ENCODE measurements at regions not wholly inside any gene's neighbourhood (a gene's known extent, or its start where the extent isn't known, plus 50 kb on each side); places are given as distances from the start of the nearest gene placed in this dataset.

DNA sequence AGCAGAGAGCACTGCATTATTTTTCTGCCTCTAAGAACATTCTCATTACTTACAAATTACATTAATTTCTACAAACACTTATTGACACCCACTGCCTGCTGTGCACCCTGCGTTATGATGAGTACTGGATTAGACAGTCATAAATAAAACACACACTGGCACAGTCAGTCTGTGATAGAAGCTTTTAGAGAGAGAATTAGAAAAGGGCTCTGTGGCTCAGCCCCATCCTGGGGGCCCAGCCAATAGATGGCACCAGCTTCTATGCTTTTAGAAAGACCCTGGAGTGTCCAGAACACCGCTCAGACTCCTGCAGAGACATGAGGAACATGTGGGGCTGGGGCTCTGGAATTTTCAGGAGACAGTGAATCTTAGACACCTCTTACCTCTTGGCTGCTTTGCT is 61.0 kb upstream of the RAPGEF1 start:
- Histone ChIP-seq H3K27ac (ENCODE audit: low read depth in 2 of 2, low read length in 1 of 2) (peak overlapping the region in 1 of 2 experiments; percentile 60; a peak in 1 of 4 replicates), H3K27me3 (ENCODE audit: insufficient read depth) (no peaks in the 10 kb centered on the region; the same call in 1 of the 2 replicates), H3K9me2 (no peaks in the 10 kb centered on the region), H3K36me3 (replicated peaks in 1 of 2; ENCODE audit: control insufficient read depth in 1 of 2, insufficient read depth in 2 of 2, low read length in 1 of 2) (no peaks in the 10 kb centered on the region), H3K79me2 (ENCODE audit: insufficient read depth) (no peaks in the 10 kb centered on the region), H4K20me1 (ENCODE audit: insufficient read depth) (no peaks in the 10 kb centered on the region), H3K4me3 (ENCODE audit: low read depth in 2 of 2, low read length in 1 of 2) (no peak overlapping the region), H3K4me1 (ENCODE audit: control insufficient read depth in 1 of 2, insufficient read depth in 2 of 2, low read depth in 1 of 2, low read length in 1 of 2) (peaks cover 0 to 5% of the 10 kb centered on the region in 2 experiments; a peak in 1 of 4 replicates), H2AFZ (ENCODE audit: low read depth) (no peak overlapping the region), H3K9me3 (no peaks in the 10 kb centered on the region), H3K4me2 (no peak overlapping the region), H3F3A (replicated peaks; ENCODE audit: insufficient read depth) (no peaks in the 10 kb centered on the region), H3K9ac (no peak overlapping the region)
- DNase-seq = peak; percentile 69
- TF ChIP-seq, protein P1, sequence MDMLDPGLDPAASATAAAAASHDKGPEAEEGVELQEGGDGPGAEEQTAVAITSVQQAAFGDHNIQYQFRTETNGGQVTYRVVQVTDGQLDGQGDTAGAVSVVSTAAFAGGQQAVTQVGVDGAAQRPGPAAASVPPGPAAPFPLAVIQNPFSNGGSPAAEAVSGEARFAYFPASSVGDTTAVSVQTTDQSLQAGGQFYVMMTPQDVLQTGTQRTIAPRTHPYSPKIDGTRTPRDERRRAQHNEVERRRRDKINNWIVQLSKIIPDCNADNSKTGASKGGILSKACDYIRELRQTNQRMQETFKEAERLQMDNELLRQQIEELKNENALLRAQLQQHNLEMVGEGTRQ (IDR thresholded peaks at IDR 0.05; ENCODE audit: borderline replicate concordance, low read depth, low read length) = no peak
- TF ChIP-seq TAF1 (IDR thresholded peaks at IDR 0.05; ENCODE audit: borderline replicate concordance, low read depth, low read length) (no peak), RAD21 (IDR thresholded peaks at IDR 0.05; ENCODE audit: low read length) (peak; percentile 62), SMC3 (IDR thresholded peaks at IDR 0.05; ENCODE audit: low read depth, low read length) (peak; percentile 35)
- POLR2A ChIA-PET = no interaction called here
- WGBS (ENCODE audit: low lambda C conversion rate) = 18% methylated on average over 2 of the region's 2 CpGs
- CTCF ChIA-PET = interaction anchor here (0.9 to 1.7 kb wide), 9 partner anchors 9 to 441 kb away, joined by 3 to 5 read pairs (median 3); no protein-coding TSS in a partner anchor

DNA sequence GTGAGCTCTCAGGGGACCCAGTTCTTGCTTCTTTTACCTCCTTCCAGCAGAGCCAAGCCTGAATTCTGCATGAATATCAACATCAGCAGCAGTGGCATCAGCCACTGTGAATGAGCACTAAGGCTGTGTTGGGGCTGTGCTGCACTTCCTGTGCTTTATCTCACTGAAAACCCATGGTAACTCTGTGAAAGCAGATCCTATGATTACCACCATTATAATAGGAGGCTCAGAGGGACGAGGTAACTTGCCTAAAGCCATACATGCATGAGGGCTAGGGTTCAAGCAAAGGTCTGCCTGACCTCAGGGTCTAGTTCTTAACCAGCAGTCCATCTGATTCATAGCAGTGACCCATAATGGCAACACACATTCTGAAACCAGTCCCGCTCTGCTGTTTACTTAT is 60.5 kb upstream of the RAPGEF1 start:
- no peak overlapping the region for H3K4me3 ChIP-seq (ENCODE audit: low read depth in 2 of 2, low read length in 1 of 2)
- no peaks in the 10 kb centered on the region for H3F3A ChIP-seq (replicated peaks; ENCODE audit: insufficient read depth)
- H3K4me1 ChIP-seq (ENCODE audit: control insufficient read depth in 1 of 2, insufficient read depth in 2 of 2, low read depth in 1 of 2, low read length in 1 of 2) = peaks cover 0 to 5% of the 10 kb centered on the region in 2 experiments; a peak in 1 of 4 replicates
- ChIA-PET POLR2A (no interaction called here), CTCF (interaction anchor here (1.0 to 1.7 kb wide), 8 partner anchors 9 to 441 kb away, joined by 3 to 5 read pairs (median 3); no protein-coding TSS in a partner anchor)
- no peak overlapping the region for H2AFZ ChIP-seq (ENCODE audit: low read depth)
- TF ChIP-seq GATA2 (CRISPR knock-in tag; IDR thresholded peaks at IDR 0.05) (peak; percentile 53; the same call in 1 of the 2 replicates), NFIC (IDR thresholded peaks at IDR 0.05; ENCODE audit: borderline replicate concordance) (no peak)
- no peaks in the 10 kb centered on the region for H3K9me2 ChIP-seq
- H3K9me3 ChIP-seq = no peaks in the 10 kb centered on the region
- no peaks in the 10 kb centered on the region for H4K20me1 ChIP-seq (ENCODE audit: insufficient read depth)
- H3K27ac ChIP-seq (ENCODE audit: low read depth in 2 of 2, low read length in 1 of 2) = peak overlapping the region in 1 of 2 experiments; percentile 60; a peak in 2 of 4 replicates
- no peak overlapping the region for H3K9ac ChIP-seq
- H3K27me3 ChIP-seq (ENCODE audit: insufficient read depth) = no peaks in the 10 kb centered on the region; the same call in 1 of the 2 replicates
- no peaks in the 10 kb centered on the region for H3K79me2 ChIP-seq (ENCODE audit: insufficient read depth)
- peak; percentile 66 for DNase-seq
- H3K36me3 ChIP-seq (replicated peaks in 1 of 2; ENCODE audit: control insufficient read depth in 1 of 2, insufficient read depth in 2 of 2, low read length in 1 of 2) = no peaks in the 10 kb centered on the region
- 27% methylated on average over 2 of the region's 2 CpGs for WGBS (ENCODE audit: low lambda C conversion rate)
- no peak overlapping the region for H3K4me2 ChIP-seq

DNA sequence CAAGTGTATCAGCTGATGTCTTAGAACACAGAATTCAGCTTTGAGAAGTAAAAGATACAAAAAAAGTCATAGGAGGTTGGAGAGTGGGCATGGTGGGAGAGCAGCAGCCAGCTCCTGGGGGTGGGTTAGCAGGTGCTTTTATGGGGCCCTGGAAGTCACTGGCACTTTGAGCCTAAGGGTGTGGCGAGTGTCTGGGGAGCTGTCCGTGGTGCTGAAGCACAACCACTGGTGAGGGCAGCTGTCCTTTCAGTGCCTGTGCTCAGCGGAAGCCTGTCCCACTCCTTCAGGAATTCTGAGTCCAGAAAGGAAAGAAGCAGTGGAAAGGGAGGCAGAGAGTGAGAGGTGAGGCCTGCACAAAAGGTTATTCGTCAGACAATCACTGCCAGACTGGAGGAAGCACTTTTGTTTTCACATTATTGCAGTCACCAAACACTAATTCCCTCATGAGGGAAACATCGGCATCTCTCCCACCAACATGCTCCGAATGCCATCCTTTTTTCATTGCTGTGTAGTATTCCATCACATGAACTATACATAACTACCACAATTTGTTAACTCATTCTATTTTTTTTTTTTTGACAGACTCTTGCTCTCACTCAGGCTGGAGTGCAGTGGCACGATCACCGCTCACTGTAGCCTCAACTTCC is 59.4 kb upstream of the RAPGEF1 start:
- H3K9ac ChIP-seq = no peak overlapping the region
- WGBS (ENCODE audit: low lambda C conversion rate) = 58% methylated on average over 8 of the region's 8 CpGs
- H3K36me3 ChIP-seq (replicated peaks in 1 of 2; ENCODE audit: control insufficient read depth in 1 of 2, insufficient read depth in 2 of 2, low read length in 1 of 2) = no peaks in the 10 kb centered on the region
- ChIA-PET POLR2A (interaction anchor here (0.6 kb wide), 1 partner anchor 404 kb away, joined by 3 read pairs; no protein-coding TSS in a partner anchor), CTCF (interaction anchor here (1.2 to 1.6 kb wide), 2 partner anchors 369 to 460 kb away, joined by 4 to 5 read pairs; no protein-coding TSS in a partner anchor)
- H3F3A ChIP-seq (replicated peaks; ENCODE audit: insufficient read depth) = no peaks in the 10 kb centered on the region
- no peaks in the 10 kb centered on the region for H3K79me2 ChIP-seq (ENCODE audit: insufficient read depth)
- no peak overlapping the region for H3K27ac ChIP-seq (ENCODE audit: low read depth in 2 of 2, low read length in 1 of 2)
- H3K27me3 ChIP-seq (ENCODE audit: insufficient read depth) = no peaks in the 10 kb centered on the region; the same call in 1 of the 2 replicates
- TF ChIP-seq SIN3A (IDR thresholded peaks at IDR 0.05; ENCODE audit: borderline replicate concordance, low read depth, low read length) (no peak), RAD21 (IDR thresholded peaks at IDR 0.05; ENCODE audit: low read length) (no peak), GATA2 (CRISPR knock-in tag; IDR thresholded peaks at IDR 0.05) (no peak)
- TF ChIP-seq, protein P2, sequence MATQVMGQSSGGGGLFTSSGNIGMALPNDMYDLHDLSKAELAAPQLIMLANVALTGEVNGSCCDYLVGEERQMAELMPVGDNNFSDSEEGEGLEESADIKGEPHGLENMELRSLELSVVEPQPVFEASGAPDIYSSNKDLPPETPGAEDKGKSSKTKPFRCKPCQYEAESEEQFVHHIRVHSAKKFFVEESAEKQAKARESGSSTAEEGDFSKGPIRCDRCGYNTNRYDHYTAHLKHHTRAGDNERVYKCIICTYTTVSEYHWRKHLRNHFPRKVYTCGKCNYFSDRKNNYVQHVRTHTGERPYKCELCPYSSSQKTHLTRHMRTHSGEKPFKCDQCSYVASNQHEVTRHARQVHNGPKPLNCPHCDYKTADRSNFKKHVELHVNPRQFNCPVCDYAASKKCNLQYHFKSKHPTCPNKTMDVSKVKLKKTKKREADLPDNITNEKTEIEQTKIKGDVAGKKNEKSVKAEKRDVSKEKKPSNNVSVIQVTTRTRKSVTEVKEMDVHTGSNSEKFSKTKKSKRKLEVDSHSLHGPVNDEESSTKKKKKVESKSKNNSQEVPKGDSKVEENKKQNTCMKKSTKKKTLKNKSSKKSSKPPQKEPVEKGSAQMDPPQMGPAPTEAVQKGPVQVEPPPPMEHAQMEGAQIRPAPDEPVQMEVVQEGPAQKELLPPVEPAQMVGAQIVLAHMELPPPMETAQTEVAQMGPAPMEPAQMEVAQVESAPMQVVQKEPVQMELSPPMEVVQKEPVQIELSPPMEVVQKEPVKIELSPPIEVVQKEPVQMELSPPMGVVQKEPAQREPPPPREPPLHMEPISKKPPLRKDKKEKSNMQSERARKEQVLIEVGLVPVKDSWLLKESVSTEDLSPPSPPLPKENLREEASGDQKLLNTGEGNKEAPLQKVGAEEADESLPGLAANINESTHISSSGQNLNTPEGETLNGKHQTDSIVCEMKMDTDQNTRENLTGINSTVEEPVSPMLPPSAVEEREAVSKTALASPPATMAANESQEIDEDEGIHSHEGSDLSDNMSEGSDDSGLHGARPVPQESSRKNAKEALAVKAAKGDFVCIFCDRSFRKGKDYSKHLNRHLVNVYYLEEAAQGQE (IDR thresholded peaks at IDR 0.05; ENCODE audit: low read depth, low read length) = peak; percentile 98
- no peaks in the 10 kb centered on the region for H3K9me3 ChIP-seq
- no peak overlapping the region for H3K4me2 ChIP-seq
- no peak overlapping the region for H2AFZ ChIP-seq (ENCODE audit: low read depth)
- H3K4me3 ChIP-seq (ENCODE audit: low read depth in 2 of 2, low read length in 1 of 2) = no peak overlapping the region
- H3K9me2 ChIP-seq = no peaks in the 10 kb centered on the region
- DNase-seq = no peak
- no peaks in the 10 kb centered on the region for H4K20me1 ChIP-seq (ENCODE audit: insufficient read depth)
- peaks cover 0 to 5% of the 10 kb centered on the region in 2 experiments; a peak in 1 of 4 replicates for H3K4me1 ChIP-seq (ENCODE audit: control insufficient read depth in 1 of 2, insufficient read depth in 2 of 2, low read depth in 1 of 2, low read length in 1 of 2)
